Lower lobe of right lung (tissue), 2 donors: ENCODE measurements at regions not wholly inside any gene's neighbourhood (a gene's known extent, or its start where the extent isn't known, plus 50 kb on each side); places are given as distances from the start of the nearest gene placed in this dataset.
A peak's percentile ranks its signal among the peaks of the same experiment; 100 is the strongest.

Experiments used
- ATAC-seq, 2 donors: fragments of 200-7000 bp; cut with Tn5 transposase; one replicate each; pipeline ENCODE4 v1.9.1; 2020 to 2022; ENCODE audit warnings: mild to moderate bottlenecking in 2 of 2, moderate library complexity in 2 of 2
- DNase-seq: peaks from one replicate; pipeline ENCODE4 v3.0.0-alpha.2; 2020
- H3K27ac ChIP-seq: fragments of 200-600 bp; one replicate; pipeline ENCODE4 v1.8.0; 2022
- H3K27me3 ChIP-seq: fragments of 200-600 bp; one replicate; pipeline ENCODE4 v1.8.0; 2022; ENCODE audit warnings: low read depth
- H3K36me3 ChIP-seq: fragments of 200-600 bp; one replicate; pipeline ENCODE4 v1.8.0; 2022; ENCODE audit warnings: mild to moderate bottlenecking
- H3K4me1 ChIP-seq: fragments of 200-600 bp; one replicate; pipeline ENCODE4 v1.8.0; 2022
- H3K4me3 ChIP-seq: fragments of 200-600 bp; one replicate; pipeline ENCODE4 v1.8.0; 2022; ENCODE audit warnings: mild to moderate bottlenecking
- H3K9me3 ChIP-seq: fragments of 200-600 bp; one replicate; pipeline ENCODE4 v1.8.0; 2022
- CTCF ChIP-seq: fragments of 200-600 bp; IDR thresholded peaks from one replicate; pipeline ENCODE4 v1.8.0; 2022; ENCODE audit warnings: antibody characterized with exemption, mild to moderate bottlenecking
- intact Hi-C: fragments of 100-400 bp; cut with DNase I; formaldehyde crosslinking; loops from one replicate; pipeline ENCODE4 v1.11.0; 2022
- donor health status: DM: no; HTN: yes; CAD: no; lungs with severe emphysema.

- ATAC-seq (no peak), DNase-seq (no peak)
- H3K4me1 ChIP-seq = no peaks in the 10 kb centered on the region
- H3K27ac ChIP-seq = no peak overlapping the region
- H3K9me3 ChIP-seq = no peaks in the 10 kb centered on the region
- intact Hi-C loops = no loop called here
- H3K27me3 ChIP-seq = no peaks in the 10 kb centered on the region
- H3K36me3 ChIP-seq = no peaks in the 10 kb centered on the region
- no peak for TF ChIP-seq CTCF
- no peak overlapping the region for H3K4me3 ChIP-seq
These were observed 538.2 kb upstream of the TNP1 start for GRCh38 chr2:217398101-217398500.

- ATAC-seq = no peak
- no peak for DNase-seq
- TF ChIP-seq CTCF = no peak
- Histone ChIP-seq H3K36me3 (no peaks in the 10 kb centered on the region), H3K27ac (no peak overlapping the region), H3K4me1 (no peaks in the 10 kb centered on the region), H3K4me3 (no peak overlapping the region), H3K27me3 (no peaks in the 10 kb centered on the region), H3K9me3 (no peaks in the 10 kb centered on the region)
- intact Hi-C loops = no loop called here
These were observed 536.7 kb upstream of the TNP1 start for GRCh38 chr2:217396586-217396985.

GRCh38 chr2:217396165-217396564, 536.3 kb upstream of the TNP1 start:
- intact Hi-C loops = no loop called here
- ATAC-seq (no peak), DNase-seq (no peak)
- no peaks in the 10 kb centered on the region for H3K9me3 ChIP-seq
- no peaks in the 10 kb centered on the region for H3K27me3 ChIP-seq
- H3K27ac ChIP-seq = no peak overlapping the region
- no peak overlapping the region for H3K4me3 ChIP-seq
- no peak for TF ChIP-seq CTCF
- H3K4me1 ChIP-seq = no peaks in the 10 kb centered on the region
- H3K36me3 ChIP-seq = no peaks in the 10 kb centered on the region

GRCh38 chr2:217394510-217395351, 534.9 kb upstream of the TNP1 start:
- intact Hi-C loops = no loop called here
- Histone ChIP-seq H3K36me3 (no peaks in the 10 kb centered on the region), H3K4me3 (no peak overlapping the region), H3K27me3 (no peaks in the 10 kb centered on the region), H3K4me1 (no peaks in the 10 kb centered on the region), H3K9me3 (no peaks in the 10 kb centered on the region), H3K27ac (no peak overlapping the region)
- ATAC-seq (no peak), DNase-seq (no peak)
- TF ChIP-seq CTCF = no peak

- no peak overlapping the region for H3K4me3 ChIP-seq
- H3K9me3 ChIP-seq = no peaks in the 10 kb centered on the region
- intact Hi-C loops = no loop called here
- no peaks in the 10 kb centered on the region for H3K27me3 ChIP-seq
- no peaks in the 10 kb centered on the region for H3K4me1 ChIP-seq
- peak; percentile 50 to 67 for ATAC-seq
- no peak overlapping the region for H3K27ac ChIP-seq
- DNase-seq = no peak
- no peak for TF ChIP-seq CTCF
- H3K36me3 ChIP-seq = no peaks in the 10 kb centered on the region
These were observed 533.7 kb upstream of the TNP1 start for GRCh38 chr2:217393585-217394032.
